Activated naive CD4-positive, alpha-beta T cell treated with anti-CD3 and anti-CD28 coated beads, Interleukin-2, amount 10 ng/mL, durations not matched to agents 7 days and 5 days (primary cell): ENCODE measurements at regions not wholly inside any gene's neighbourhood (a gene's known extent, or its start where the extent isn't known, plus 50 kb on each side); places are given as distances from the start of the nearest gene placed in this dataset.

ENCODE experiments used
- CTCF ChIA-PET: fragments of 350-600 bp; sonication (Branson Sonifier 250); formaldehyde crosslinking; loops from one replicate; lab custom pipeline; 2021; ENCODE audit warnings: antibody characterized with exemption; lab: Charles Lee
- DNase-seq: peaks from one replicate; pipeline ENCODE4 v3.0.0-alpha.2; 2020
- H3K27ac Mint-ChIP-seq: one replicate; pipeline ENCODE4 v1.8.0; 2021; ENCODE audit warnings: mild to moderate bottlenecking, moderate library complexity, mixed read lengths
- H3K27me3 Mint-ChIP-seq: one replicate; pipeline ENCODE4 v1.8.0; 2021; ENCODE audit warnings: mild to moderate bottlenecking, mixed read lengths
- H3K36me3 Mint-ChIP-seq: one replicate; pipeline ENCODE4 v1.8.0; 2021; ENCODE audit warnings: mixed read lengths
- H3K4me1 Mint-ChIP-seq: one replicate; pipeline ENCODE4 v1.8.0; 2021; ENCODE audit warnings: mixed read lengths
- H3K4me3 Mint-ChIP-seq: one replicate; pipeline ENCODE4 v1.8.0; 2021; ENCODE audit warnings: mild to moderate bottlenecking, moderate library complexity, mixed read lengths
- H3K9me3 Mint-ChIP-seq: one replicate; pipeline ENCODE4 v1.8.0; 2021; ENCODE audit warnings: mixed read lengths

DNA sequence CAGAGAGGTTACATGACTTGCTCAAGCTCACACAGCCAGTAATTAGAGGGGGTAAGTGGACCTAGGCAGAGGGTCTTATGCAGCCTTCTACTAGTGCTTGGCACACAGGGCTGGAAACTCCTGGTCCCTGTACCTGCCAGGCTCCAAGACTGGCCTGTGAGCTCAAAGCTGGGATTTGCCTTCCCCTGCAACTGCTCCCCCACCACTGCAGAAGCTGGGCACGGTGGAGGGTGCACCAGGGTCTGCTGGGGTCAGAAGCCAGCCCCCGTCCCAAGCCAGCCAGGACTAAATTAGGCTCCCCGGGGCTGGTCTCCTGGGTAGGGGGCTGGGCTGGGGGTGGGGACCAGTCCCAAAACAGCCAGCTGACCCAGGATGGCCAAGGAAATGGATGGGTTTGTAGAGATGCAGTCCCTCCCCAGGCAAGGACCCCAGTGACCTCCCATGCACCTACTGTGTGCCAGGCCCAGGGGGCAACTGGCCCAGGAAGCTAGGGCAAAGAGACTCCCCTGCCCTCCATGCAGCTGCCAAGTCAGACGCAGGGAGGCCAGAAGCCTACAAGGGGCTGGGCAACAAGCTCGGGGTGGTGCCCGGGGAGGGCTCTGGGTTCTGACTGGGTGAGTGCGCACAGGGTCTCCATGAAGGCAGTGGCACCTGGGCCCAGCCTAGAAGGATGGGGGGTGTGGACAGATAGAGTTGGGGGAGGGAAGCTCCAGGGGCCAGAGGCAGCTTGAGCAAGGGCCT lies 51.8 kb upstream of the LINGO1 start:
- CTCF ChIA-PET = no interaction called here
- H3K27me3 Mint-ChIP-seq = peaks cover 30% of the 10 kb centered on the region
- H3K9me3 Mint-ChIP-seq = no peaks in the 10 kb centered on the region
- H3K27ac Mint-ChIP-seq = no peak overlapping the region
- DNase-seq = no peak
- H3K36me3 Mint-ChIP-seq = no peaks in the 10 kb centered on the region
- peaks cover 5% of the 10 kb centered on the region for H3K4me1 Mint-ChIP-seq
- H3K4me3 Mint-ChIP-seq = no peak overlapping the region

DNA sequence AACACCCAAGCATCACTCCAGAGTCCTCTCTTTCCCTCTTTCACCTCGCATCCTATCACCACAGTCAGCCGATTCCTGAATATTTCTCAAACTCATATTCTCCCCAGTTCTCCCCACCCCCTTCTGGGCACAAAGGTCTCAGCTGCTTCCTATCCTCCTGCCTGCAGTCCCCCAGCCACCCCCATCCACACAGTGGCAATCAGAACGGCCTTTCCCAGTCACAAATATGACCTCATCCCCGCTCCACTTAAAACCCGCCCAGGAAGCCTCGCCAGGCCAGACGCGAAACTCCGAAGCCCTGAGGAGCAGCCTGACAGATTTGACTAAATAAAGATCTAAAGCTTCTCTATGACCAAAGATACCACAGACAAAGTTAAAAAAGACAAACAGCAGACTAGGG lies 49.9 kb upstream of the LINGO1 start:
- no peaks in the 10 kb centered on the region for H3K4me1 Mint-ChIP-seq
- no peak overlapping the region for H3K4me3 Mint-ChIP-seq
- no peak for DNase-seq
- H3K27ac Mint-ChIP-seq = no peak overlapping the region
- H3K36me3 Mint-ChIP-seq = no peaks in the 10 kb centered on the region
- peaks cover 23% of the 10 kb centered on the region for H3K27me3 Mint-ChIP-seq
- no peaks in the 10 kb centered on the region for H3K9me3 Mint-ChIP-seq
- CTCF ChIA-PET = no interaction called here
